ENCODE measurements at regions not wholly inside any gene's neighbourhood (a gene's known extent, or its start where the extent isn't known, plus 50 kb on each side); places are given as distances from the start of the nearest gene placed in this dataset.

DNA sequence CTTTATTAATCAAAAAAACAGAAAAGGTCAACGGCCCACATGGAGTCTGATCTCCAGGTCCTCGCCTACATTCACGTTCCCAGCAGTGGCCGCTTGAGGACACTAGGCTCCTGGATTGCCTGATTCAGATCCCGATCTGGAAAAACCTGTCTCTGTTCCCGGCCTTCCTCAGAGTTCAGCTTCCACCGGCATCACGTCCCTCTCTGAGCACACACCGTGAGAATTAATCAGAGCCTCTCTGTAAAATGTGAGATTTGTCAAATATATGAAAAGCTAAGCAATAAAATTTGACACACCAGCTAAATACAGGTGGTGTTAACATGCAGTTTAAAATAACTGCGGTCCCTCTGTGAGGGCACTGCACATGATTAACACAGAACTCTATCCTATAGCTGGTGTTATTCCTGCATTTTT, 122.8 kb upstream of the COL21A1 start (continued):
- TF ChIP-seq, protein P1, sequence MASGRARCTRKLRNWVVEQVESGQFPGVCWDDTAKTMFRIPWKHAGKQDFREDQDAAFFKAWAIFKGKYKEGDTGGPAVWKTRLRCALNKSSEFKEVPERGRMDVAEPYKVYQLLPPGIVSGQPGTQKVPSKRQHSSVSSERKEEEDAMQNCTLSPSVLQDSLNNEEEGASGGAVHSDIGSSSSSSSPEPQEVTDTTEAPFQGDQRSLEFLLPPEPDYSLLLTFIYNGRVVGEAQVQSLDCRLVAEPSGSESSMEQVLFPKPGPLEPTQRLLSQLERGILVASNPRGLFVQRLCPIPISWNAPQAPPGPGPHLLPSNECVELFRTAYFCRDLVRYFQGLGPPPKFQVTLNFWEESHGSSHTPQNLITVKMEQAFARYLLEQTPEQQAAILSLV (CRISPR knock-in tag; IDR thresholded peaks at IDR 0.05; ENCODE audit: borderline replicate concordance), result no peak
- TF ChIP-seq ZNF619 (CRISPR knock-in tag; IDR thresholded peaks at IDR 0.05) (no peak), ZNF614 (CRISPR knock-in tag; IDR thresholded peaks at IDR 0.05; ENCODE audit: borderline replicate concordance) (0 out of 2 replicates have a peak, but pooled peaks have one; percentile 30), ZNF274 (CRISPR knock-in tag; IDR thresholded peaks at IDR 0.05) (no peak), CHD2 (IDR thresholded peaks at IDR 0.05; ENCODE audit: low read depth, low read length) (no peak), ZNF317 (CRISPR knock-in tag; IDR thresholded peaks at IDR 0.05) (peak; percentile 70), KDM3A (CRISPR knock-in tag; IDR thresholded peaks at IDR 0.05; ENCODE audit: low read depth) (peak; percentile 87), KAT7 (CRISPR knock-in tag; IDR thresholded peaks at IDR 0.05; ENCODE audit: borderline replicate concordance) (0 out of 2 replicates have a peak, but pooled peaks have one; percentile 46), ZNF160 (CRISPR knock-in tag; IDR thresholded peaks at IDR 0.05) (no peak), TGIF2 (CRISPR knock-in tag; IDR thresholded peaks at IDR 0.05) (no peak), FOXA3 (CRISPR knock-in tag; IDR thresholded peaks at IDR 0.05) (peak; percentile 48), ZNF556 (CRISPR knock-in tag; IDR thresholded peaks at IDR 0.05; ENCODE audit: borderline replicate concordance) (no peak), SMAD3 (CRISPR knock-in tag; IDR thresholded peaks at IDR 0.05) (peak; percentile 82), SRSF1 (optimal IDR thresholded peaks at IDR 0.05; ENCODE audit: low read depth, low read length) (no peak), ARHGAP35 (CRISPR knock-in tag; IDR thresholded peaks at IDR 0.05; ENCODE audit: borderline replicate concordance) (no peak), ZNF260 (CRISPR knock-in tag; IDR thresholded peaks at IDR 0.05; ENCODE audit: borderline replicate concordance, low read depth) (no peak), RAD51 (IDR thresholded peaks at IDR 0.05; ENCODE audit: borderline replicate concordance) (no peak), KAT2B (IDR thresholded peaks at IDR 0.05; ENCODE audit: borderline replicate concordance, low read depth, low read length) (no peak), ZMYM3 (CRISPR knock-in tag; IDR thresholded peaks at IDR 0.05) (peak; percentile 39; the same call in 1 of the 2 replicates), ZKSCAN1 (IDR thresholded peaks at IDR 0.05; ENCODE audit: low read length) (0 out of 2 replicates have a peak, but pooled peaks have one; percentile 20), KLF6 (CRISPR knock-in tag; IDR thresholded peaks at IDR 0.05) (peak; percentile 39; the same call in 1 of the 2 replicates), ZNF674 (CRISPR knock-in tag; IDR thresholded peaks at IDR 0.05; ENCODE audit: low read depth) (no peak)
- TF ChIP-seq, protein P2, sequence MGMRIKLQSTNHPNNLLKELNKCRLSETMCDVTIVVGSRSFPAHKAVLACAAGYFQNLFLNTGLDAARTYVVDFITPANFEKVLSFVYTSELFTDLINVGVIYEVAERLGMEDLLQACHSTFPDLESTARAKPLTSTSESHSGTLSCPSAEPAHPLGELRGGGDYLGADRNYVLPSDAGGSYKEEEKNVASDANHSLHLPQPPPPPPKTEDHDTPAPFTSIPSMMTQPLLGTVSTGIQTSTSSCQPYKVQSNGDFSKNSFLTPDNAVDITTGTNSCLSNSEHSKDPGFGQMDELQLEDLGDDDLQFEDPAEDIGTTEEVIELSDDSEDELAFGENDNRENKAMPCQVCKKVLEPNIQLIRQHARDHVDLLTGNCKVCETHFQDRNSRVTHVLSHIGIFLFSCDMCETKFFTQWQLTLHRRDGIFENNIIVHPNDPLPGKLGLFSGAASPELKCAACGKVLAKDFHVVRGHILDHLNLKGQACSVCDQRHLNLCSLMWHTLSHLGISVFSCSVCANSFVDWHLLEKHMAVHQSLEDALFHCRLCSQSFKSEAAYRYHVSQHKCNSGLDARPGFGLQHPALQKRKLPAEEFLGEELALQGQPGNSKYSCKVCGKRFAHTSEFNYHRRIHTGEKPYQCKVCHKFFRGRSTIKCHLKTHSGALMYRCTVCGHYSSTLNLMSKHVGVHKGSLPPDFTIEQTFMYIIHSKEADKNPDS (CRISPR knock-in tag; IDR thresholded peaks at IDR 0.05), result no peak
- TF ChIP-seq, protein P3, sequence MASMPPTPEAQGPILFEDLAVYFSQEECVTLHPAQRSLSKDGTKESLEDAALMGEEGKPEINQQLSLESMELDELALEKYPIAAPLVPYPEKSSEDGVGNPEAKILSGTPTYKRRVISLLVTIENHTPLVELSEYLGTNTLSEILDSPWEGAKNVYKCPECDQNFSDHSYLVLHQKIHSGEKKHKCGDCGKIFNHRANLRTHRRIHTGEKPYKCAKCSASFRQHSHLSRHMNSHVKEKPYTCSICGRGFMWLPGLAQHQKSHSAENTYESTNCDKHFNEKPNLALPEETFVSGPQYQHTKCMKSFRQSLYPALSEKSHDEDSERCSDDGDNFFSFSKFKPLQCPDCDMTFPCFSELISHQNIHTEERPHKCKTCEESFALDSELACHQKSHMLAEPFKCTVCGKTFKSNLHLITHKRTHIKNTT (CRISPR knock-in tag; IDR thresholded peaks at IDR 0.05), result no peak
- TF ChIP-seq, protein P4, sequence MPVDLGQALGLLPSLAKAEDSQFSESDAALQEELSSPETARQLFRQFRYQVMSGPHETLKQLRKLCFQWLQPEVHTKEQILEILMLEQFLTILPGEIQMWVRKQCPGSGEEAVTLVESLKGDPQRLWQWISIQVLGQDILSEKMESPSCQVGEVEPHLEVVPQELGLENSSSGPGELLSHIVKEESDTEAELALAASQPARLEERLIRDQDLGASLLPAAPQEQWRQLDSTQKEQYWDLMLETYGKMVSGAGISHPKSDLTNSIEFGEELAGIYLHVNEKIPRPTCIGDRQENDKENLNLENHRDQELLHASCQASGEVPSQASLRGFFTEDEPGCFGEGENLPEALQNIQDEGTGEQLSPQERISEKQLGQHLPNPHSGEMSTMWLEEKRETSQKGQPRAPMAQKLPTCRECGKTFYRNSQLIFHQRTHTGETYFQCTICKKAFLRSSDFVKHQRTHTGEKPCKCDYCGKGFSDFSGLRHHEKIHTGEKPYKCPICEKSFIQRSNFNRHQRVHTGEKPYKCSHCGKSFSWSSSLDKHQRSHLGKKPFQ (CRISPR knock-in tag; IDR thresholded peaks at IDR 0.05; ENCODE audit: insufficient replicate concordance), result no peak
- TF ChIP-seq, protein P5, sequence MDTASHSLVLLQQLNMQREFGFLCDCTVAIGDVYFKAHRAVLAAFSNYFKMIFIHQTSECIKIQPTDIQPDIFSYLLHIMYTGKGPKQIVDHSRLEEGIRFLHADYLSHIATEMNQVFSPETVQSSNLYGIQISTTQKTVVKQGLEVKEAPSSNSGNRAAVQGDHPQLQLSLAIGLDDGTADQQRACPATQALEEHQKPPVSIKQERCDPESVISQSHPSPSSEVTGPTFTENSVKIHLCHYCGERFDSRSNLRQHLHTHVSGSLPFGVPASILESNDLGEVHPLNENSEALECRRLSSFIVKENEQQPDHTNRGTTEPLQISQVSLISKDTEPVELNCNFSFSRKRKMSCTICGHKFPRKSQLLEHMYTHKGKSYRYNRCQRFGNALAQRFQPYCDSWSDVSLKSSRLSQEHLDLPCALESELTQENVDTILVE (CRISPR knock-in tag; IDR thresholded peaks at IDR 0.05), result peak; percentile 42; the same call in 1 of the 2 replicates

All from HepG2 (cell line).